Fibroblast of gingiva (primary cell): ENCODE measurements at regions not wholly inside any gene's neighbourhood (a gene's known extent, or its start where the extent isn't known, plus 50 kb on each side); places are given as distances from the start of the nearest gene placed in this dataset.
"Not testable (repeated sequence)": the region's sequence is repeated elsewhere in the genome, so short reads cannot be mapped to it uniquely, and the experiment has no call there.

Source experiments
- DNase-seq: peaks from one replicate; pipeline ENCODE4 v3.0.0-alpha.2; 2011; ENCODE audit warnings: low read depth

DNA sequence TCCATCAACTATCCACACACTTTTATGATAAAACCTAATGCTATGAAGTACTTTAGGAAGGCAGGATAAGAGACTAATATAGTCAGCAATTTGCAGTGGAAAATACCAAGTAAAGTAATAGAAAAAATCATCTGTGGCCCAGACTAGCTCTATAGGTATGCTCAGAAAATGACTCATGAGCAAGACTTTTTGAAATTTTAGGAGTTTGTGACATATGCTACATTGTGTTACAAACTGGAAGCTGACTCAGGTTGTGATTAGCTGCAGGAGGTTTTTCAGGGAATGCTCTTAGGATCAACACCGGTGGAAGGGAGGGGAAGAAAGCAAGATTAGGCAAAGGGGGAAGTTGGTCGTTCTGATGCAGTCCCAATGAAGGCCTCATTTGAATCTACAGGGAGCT, 56.1 kb downstream of the FEZF1 start:
- DNase-seq, result no peak

DNA sequence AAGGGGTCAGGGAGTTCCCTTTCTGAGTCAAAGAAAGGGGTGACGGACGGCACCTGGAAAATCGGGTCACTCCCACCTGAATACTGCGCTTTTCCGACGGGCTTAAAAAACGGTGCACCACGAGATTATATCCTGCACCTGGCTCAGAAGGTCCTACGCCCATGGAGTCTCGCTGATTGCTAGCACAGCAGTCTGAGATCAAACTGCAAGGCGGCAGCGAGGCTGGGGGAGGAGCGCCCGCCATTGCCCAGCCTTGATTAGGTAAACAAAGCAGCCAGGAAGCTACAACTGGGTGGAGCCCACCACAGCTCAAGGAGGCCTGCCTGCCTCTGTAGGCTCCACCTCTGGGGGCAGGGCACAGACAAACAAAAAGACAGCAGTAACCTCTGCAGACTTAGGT, 65.8 kb downstream of the FEZF1 start:
- DNase-seq, result not testable (repeated sequence)

DNA sequence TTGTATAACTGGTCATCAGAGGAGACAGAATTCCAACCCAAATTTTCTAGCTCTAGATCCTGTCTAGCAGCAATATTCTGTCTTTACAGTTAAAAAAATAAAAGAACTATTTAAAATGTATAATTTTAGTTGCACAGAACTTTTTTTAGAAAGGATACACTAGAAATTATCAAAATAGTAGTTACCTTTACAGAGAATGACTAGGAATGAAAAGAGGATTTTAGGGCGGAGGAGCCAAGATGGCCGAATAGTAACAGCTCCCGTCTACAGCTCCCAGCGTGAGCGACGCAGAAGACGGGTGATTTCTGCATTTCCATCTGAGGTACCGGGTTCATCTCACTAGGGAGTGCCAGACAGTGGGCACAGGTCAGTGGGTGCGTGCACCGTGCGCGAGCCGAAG, 66.3 kb downstream of the FEZF1 start:
- DNase-seq, result not testable (repeated sequence)

DNA sequence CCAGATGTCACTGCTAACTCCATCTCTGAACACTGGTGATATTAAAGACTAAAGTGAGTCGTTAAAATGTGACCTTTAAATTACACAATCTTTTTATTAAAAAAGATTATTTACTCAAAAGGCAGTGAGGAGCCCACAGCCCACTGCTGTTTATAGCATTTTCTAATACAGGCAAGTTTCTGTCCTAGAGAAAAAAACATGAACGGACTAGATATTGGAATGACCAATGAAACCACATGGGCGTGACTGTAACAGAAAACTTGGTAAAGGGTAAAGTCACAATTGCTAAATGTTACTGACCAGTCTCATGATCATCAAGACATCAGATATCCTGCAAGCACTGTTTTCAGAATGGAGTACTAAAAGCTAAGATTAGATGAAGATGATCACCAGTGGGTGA, 78.7 kb downstream of the FEZF1 start:
- no peak for DNase-seq

DNA sequence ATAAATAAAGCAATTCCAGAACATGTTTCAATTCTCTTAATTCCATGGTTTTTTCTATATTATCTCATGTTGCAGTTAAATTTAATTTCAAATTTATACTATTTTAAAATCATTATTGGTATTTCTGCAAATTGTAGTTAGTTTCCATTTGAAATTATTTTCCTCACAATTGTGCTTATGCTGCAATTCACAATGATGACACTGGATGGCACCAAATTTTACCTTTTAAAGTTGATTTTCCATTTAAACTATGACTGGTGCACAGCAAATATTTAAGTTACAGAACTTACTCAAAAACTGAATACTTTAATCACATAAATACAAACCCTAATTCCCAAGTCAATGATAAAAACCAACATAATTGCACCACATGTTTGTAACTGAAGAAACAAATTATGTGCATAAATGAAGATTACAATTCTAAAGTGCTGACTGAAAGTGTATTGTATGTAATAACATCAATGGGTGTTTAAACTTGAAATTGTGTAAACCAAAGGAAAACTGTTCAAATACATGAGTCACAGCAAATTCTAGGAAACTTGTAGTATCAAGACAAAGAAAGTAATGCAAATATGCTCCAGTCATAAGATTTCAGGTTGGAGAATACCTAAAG, 75.3 kb upstream of the AASS start:
- no peak for DNase-seq

DNA sequence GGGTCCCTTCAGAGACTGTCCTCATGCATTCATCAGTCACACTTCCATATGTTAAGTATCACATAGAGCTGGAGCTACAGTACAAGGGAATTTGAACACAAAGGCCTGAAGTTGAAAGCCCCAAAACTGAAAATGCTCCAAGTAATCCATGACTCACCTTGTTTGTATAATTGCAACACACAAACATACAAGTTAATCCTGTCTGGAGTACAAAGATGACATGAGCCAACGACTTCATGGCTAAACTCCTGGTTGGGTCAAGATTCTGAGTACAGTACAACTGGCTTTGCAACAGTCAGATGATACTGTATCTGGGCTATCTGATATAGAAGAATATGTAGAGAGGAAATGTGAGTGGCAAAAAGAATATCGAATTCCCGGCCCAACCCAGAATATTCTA, 73.1 kb upstream of the AASS start:
- peak; percentile 4 for DNase-seq

DNA sequence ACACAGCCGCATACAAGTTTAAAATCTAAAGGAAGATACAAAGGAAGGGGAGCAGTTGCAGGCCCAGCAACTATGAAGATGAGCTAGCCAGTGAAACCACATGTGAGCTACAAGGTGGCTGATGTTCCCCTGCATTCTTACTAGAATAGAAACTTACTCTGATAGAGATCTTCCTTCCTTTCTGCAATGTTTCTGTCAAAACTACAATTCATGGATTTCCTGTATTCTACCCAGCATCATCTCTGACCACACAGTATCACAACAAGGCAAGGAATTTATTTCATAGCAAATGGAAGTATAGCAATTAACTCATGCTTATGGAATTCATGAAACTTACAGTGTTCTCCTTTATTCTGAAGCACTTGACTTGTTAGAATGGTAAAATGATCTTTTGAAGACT, 68.7 kb upstream of the AASS start:
- no peak for DNase-seq

DNA sequence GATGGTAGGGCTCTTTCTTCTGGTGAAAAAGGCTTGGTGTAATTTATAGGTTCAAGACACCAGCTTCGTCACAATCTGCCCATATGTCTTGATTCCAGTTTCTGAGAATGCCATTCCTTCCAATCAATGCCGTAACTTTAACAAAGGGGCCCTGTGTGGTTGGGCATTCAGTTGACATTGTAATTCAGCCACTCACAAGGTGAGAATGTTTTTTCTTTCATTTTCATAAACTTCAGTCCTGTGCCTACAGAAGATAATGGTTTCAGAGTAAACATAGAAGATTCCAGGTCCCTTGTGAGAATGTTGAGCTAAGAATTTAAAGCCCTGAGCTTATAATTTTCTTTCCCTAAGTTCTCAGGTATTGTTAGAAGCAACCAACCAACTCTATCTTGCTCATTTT, 67.3 kb upstream of the AASS start:
- no peak for DNase-seq

DNA sequence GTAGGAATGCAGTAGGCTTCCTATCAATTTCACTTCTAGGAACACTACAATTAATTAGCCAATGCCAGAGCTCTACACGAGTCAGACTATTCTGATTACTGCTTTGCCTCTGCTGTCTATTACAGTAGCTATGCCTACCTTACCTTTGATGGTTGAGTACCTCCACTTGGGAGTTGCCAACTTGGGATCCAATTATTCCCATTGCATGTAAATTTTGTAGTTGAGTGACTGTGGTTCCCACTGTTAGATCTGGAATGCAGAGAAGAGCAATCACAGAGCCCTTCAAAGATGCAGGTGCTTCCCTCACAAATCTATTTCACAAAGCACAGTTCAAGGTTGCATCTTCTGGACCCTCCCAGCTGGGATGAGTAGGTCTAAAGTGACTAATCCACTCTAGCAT, 62.9 kb upstream of the AASS start:
- DNase-seq, result no peak

DNA sequence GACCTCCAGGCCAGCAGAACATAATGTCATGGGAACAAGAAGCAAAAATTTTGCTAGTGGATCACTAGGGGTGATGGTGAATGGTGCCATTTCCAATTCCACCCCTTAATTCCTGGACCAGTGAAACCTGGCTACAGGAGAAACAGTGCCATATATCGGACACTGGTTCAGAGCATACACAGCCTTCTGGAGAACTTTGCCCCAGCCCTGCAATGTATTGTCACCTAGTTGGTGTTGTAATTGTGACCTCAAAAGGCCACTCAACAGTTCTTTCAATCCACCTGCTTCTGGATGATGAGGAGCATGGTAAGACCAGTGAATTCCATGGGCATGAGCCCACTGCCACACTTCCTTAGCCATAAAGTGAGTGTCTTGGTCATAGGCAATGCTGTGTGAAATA, 59.8 kb upstream of the AASS start:
- no peak for DNase-seq

DNA sequence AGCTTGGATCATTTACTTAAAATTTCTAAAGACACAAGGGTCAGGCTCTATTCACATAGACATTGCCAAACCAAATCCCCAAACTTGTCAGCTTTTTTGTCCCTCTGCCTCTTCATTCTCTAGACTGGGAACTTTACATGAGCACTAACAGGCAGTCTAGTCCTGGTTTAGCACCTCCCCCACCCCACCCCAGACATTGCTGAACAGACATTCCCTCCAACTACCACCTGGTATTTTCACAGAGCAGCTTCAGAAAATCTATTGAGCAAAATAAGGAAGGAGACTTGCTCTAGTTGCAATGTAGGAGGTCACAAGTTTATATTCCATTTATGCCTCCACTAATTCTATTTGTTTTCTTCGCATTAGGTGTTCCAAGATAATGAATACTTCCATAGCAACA, 56.8 kb upstream of the AASS start:
- DNase-seq, result no peak

DNA sequence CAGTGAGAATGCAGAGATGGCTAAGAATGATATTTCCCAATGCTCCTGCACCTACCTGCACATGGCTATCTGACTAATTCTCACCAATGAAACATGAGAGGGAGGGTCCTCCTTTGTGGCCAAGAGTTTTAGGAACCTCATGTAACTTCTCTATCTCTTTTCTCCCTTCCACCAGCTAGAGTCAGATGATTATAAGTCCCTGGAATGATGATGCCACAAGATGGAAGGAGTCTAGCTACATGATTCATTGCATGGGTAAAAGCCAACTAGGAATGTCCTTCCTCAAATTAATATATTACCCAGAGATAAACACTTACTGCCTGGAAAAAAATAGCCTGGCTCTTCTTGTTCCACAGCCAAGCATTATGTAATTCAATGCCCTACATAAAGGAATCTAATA, 55.1 kb upstream of the AASS start:
- no peak for DNase-seq

DNA sequence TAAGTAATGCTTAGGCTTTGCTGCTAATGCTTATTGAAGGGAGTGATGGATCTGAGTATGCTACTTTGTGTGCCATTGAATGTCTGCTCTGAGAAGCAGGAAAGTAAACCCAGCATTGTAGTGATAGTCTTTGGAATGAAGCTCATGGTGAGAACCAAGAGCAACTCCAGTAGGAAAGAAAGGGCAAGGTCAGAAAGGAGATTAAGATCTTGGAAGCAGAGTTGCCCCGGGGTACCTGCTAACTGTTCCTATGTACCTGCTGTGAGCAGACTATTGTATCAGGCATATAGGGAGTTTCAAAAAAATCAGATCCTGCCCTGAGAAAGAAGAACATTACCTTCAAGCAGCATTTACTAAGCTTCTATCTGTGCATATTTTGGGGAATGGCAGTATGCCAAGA, 54.5 kb upstream of the AASS start:
- no peak for DNase-seq
